ENCODE measurements at regions not wholly inside any gene's neighbourhood (a gene's known extent, or its start where the extent isn't known, plus 50 kb on each side); places are given as distances from the start of the nearest gene placed in this dataset.

- TF ChIP-seq ZNF609 (CRISPR knock-in tag; IDR thresholded peaks at IDR 0.05; ENCODE audit: borderline replicate concordance) (peak; percentile 45; the same call in 1 of the 2 replicates), MTA3 (CRISPR knock-in tag; IDR thresholded peaks at IDR 0.05) (no peak), ZNF749 (CRISPR knock-in tag; IDR thresholded peaks at IDR 0.05; ENCODE audit: borderline replicate concordance) (no peak), ZNF3 (CRISPR knock-in tag; IDR thresholded peaks at IDR 0.05) (no peak), ARID4A (CRISPR knock-in tag; IDR thresholded peaks at IDR 0.05; ENCODE audit: borderline replicate concordance) (no peak), KLF15 (CRISPR knock-in tag; IDR thresholded peaks at IDR 0.05; ENCODE audit: borderline replicate concordance) (no peak), ZNF841 (CRISPR knock-in tag; IDR thresholded peaks at IDR 0.05; ENCODE audit: borderline replicate concordance) (no peak), CTCF (CRISPR knock-in tag; IDR thresholded peaks at IDR 0.05) (no peak), ZNF570 (CRISPR knock-in tag; IDR thresholded peaks at IDR 0.05; ENCODE audit: borderline replicate concordance) (no peak), KLF11 (CRISPR knock-in tag; IDR thresholded peaks at IDR 0.05) (no peak), AGO2 (optimal IDR thresholded peaks at IDR 0.05; ENCODE audit: low read depth, low read length) (no peak)
Measured at GRCh38 chr6:146984251-146984924, 219.8 kb upstream of the STXBP5 start (continued).
